HL-60 (cell line): ENCODE measurements at regions not wholly inside any gene's neighbourhood (a gene's known extent, or its start where the extent isn't known, plus 50 kb on each side); places are given as distances from the start of the nearest gene placed in this dataset.

Source experiments
- CTCF ChIP-seq: IDR thresholded peaks from one replicate; pipeline ENCODE4 v1.5.1; 2011; ENCODE audit warnings: low read length, control low read depth, inconsistent platforms; ENCODE audit not compliant: insufficient read depth
- GABPA ChIP-seq: IDR thresholded peaks from 2 replicates; pipeline ENCODE4 v1.6.1; 2012; ENCODE audit warnings: low read depth
- POLR2AphosphoS5 ChIP-seq: IDR thresholded peaks from 2 replicates; pipeline ENCODE4 v1.6.1; 2012; ENCODE audit warnings: low read depth

- TF ChIP-seq CTCF (no peak), POLR2AphosphoS5 (no peak), GABPA (no peak)
Measured at GRCh38 chr4:129788486-129788885, 692.5 kb downstream of the C4orf33 start.
